OCI-M1 (cell line): ENCODE measurements at regions not wholly inside any gene's neighbourhood (a gene's known extent, or its start where the extent isn't known, plus 50 kb on each side); places are given as distances from the start of the nearest gene placed in this dataset.
"Not testable (repeated sequence)": the region's sequence is repeated elsewhere in the genome, so short reads cannot be mapped to it uniquely, and the experiment has no call there.

Experiments
- DNase-seq: peaks from one replicate; lab custom pipeline; 2025; lab: John Stamatoyannopoulos, UW

- DNase-seq: no peak
These were observed 896.5 kb upstream of the PIK3C3 start for GRCh38 chr18:41058351-41059125.

- peak; percentile 7 for DNase-seq
These were observed 902.4 kb upstream of the PIK3C3 start for GRCh38 chr18:41052625-41053024.

- not testable (repeated sequence) for DNase-seq
These were observed 908.8 kb upstream of the PIK3C3 start for GRCh38 chr18:41046250-41046649.

DNA sequence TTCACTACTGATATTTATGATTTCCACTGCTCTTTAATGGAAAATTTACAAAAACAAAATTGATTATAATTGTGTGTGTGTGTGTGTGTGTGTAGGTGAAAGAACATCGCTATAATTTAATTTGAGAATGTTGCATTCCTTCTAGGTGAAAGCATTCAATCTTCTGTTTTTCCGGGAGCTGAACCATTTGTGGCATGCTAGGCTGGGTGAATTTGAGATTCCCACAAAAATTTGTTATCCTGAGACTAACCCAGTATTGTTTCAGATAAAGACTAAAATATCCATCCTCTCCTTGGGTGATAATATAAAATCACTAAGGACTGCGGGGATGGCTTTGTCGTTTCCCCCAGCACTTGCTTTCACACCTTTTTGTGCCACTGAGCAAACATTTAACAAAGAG is 911.2 kb upstream of the PIK3C3 start:
- DNase-seq: no peak

DNA sequence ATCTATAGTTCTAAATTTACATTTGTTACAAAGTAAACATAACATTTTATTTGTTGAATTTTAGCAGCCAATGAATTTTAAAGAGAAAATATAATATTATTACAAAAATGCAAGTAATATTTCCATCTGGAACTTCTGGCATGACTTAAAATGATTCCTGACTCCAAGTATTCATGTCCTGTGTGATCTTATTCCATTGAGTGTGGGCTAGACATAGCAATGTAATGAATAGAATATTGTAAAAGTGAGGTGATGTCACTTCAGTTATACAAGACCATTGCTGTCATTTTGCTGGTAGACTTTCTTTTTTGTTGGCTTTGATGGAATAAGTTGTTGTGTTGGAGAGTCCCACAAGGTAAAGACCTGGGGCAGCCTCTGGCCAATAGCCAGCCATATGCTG is 912.2 kb upstream of the PIK3C3 start:
- DNase-seq: no peak

DNA sequence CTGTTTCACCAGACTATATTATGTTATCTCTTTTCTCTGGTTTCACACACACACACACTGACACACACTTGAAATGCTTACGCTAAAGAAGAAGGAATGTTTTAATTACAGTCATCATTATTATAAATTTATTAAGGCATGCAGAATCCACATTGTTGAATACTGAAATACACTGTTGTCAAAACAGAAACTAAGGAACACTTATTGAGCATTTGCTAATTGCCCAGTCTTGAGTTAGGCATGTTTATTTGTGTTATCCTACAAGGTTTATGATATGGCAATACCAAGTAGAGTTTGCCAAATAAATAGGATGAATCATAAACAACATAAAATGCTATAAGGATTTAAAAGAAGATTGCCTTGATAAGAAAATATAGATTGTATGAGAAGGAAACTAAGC is 917.0 kb upstream of the PIK3C3 start:
- DNase-seq: no peak

DNA sequence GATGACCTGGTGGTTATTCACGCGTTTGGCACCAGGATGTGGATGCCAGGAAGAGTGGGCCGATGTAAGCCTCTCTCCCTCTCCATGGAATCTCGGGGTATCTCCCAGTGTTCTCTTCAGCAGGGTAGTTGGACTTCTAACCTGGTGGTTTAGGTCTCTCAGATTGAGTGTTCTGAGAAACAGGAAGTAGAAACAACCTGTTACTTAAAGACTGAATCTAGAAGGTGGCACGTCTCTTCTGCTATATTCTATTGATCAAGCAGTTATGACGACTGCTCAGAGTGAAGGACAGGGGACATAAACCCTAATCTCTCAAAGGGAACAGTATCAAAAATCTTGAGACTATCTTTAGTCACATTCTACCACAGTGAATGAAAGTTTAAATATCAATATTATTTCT is 918.7 kb upstream of the PIK3C3 start:
- DNase-seq: no peak

- DNase-seq: no peak
These were observed 920.6 kb upstream of the PIK3C3 start for GRCh38 chr18:41034413-41034812.

GRCh38 chr18:41025666-41026065 is 929.4 kb upstream of the PIK3C3 start:
- no peak for DNase-seq

DNA sequence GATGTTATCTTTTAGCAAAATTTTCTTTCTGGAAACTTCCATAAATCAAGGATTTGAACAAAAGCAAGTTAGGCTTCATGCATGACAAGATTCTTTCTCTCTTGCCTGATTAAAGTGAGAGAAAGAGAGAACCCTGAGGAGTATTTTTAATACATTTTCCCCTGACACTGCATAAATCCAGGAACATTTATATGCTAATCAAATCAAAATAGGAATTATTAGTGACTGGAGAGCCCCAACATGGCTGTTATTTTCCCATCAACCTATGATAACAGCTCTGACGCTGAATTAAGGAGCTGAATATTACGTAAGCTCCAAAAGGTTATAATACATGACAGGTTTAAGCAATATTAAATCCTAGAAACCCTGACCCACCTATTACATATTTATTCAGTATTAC is 930.2 kb upstream of the PIK3C3 start:
- DNase-seq: no peak

- no peak for DNase-seq
These were observed 932.5 kb upstream of the PIK3C3 start for GRCh38 chr18:41022484-41022883.

DNA sequence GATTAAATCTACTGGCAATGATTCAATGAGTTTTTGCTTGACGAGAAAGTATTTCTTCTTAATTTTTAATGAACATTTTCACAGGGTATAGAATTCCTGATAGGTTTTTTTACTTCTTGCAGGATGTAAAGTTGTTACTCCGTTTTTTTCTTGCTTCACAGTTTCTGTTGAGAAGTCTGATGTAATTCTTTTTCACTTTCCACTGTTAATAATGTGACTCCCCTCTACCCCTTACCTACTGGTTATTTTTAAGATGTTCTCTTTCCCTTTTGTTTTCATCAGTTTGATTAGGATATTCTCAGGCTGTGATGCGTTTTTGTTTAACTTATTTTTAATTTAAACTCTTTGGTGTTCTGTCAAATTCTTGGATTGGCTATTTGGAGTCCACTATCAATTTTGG is 933.9 kb upstream of the PIK3C3 start:
- DNase-seq: no peak

DNA sequence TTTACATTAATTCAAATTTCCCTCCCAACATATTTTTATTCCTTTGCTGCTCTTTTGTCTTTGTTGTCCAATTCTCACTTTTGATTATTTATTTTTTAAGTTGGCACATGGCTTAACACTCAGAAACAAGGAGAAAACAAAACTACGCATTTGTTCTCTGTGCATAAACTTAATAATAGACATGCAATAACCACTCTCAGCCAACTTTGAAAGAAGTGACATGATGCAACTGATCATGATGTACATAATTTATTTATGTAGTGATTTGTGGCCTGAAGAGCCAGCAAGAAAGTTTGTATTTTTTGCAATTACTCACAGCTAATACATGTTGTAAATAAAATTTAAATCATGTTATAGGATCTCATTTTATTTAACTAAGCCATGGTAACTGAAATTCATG is 942.8 kb upstream of the PIK3C3 start:
- no peak for DNase-seq

GRCh38 chr18:41009926-41010325 is 945.1 kb upstream of the PIK3C3 start:
- DNase-seq: no peak

DNA sequence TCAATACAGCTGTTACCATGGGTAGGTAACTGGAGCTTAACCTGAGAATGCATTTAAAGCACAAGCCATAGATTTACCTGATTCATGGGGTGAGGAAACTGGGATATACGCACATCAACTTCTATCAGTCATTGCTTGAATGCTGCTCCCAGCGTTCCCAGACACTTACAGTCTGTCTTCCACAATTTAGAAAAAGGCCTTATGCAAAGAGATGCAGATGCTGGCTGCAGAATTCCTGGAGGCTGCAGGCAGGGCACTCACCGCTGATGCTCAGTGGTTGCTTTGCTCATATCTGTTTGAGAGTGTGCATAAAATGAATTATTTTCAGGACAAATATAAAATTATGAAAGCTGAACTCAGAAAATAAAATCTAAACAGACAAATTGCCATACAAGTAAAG is 950.7 kb upstream of the PIK3C3 start:
- no peak for DNase-seq

DNA sequence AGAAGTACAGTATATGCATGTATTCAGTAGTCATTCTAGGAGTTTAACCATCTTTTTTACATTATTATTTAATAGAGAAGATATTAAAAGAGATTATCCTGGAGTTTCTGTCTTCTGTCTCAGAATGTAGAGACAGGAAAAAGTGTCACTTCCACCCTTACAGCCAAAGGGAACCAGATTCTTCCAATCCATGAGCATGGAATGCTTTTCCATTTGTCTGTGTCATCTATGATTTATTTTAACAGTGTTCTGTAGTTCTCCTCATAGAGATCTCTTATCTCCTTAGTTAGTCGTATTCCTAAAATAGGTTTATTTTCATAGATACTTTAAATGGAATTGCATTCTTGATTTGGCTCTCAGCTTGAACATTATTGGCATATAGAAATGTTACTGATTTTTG is 959.5 kb upstream of the PIK3C3 start:
- no peak for DNase-seq

DNA sequence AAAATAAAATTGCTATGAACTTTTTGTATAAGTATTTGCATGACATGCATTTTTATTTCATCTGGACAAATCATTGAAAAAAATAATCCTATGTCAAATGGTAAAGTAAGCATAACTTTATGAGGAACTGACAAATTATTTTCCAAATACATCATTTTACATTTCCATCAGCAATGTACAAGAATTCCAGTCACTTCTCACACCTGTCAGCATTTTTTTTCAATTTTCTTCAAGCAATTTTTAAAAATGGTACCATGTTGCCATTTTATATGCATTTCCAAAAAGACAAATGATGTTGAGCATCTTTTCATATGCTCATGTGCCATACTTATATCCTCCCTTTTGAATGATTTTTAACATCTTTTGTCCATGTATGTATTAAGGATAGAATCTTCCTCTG is 961.7 kb upstream of the PIK3C3 start:
- DNase-seq: no peak

DNA sequence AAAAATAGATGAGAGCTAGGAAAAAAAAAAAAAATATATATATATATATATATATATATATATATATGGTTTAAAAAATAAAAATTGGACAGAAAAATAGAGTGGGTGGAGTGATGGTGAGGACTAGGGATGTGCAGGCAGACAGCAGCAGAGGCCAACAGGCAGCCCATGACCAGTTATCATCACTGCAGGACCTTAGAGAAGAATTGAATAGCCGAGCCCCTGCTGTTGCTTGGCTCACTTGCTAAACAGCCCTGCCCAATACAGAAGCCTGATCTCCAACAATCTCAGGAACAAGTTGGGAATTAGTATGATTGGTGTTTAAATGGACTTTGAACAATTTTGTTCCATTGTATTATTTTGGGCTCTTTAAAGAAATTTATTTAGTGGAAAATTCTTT is 967.5 kb upstream of the PIK3C3 start:
- no peak for DNase-seq

DNA sequence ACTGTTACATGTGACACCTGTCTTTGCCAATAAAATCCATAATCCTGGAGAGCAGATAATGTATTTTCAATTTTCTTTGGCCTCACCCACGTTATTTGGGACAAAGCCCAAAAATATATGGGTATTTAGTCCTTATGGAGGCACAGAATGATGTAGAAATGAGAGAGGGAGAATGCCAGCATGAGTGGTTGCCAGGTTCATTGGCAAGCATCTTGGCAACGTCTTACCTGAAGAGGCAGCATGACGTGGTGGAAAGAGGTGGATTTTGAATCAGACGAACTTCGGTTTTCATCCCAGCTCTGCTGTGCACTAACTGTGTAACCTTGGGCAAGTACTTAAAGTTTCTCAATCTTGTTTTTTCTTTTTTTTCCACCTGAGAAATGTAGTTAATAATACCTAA is 969.6 kb upstream of the PIK3C3 start:
- DNase-seq: no peak

- no peak for DNase-seq
These were observed 970.2 kb upstream of the PIK3C3 start for GRCh38 chr18:40984856-40985255.

GRCh38 chr18:40983835-40984234 is 971.2 kb upstream of the PIK3C3 start:
- no peak for DNase-seq

GRCh38 chr18:40980171-40980570 is 974.9 kb upstream of the PIK3C3 start:
- DNase-seq: no peak

- DNase-seq: no peak
These were observed 979.0 kb upstream of the PIK3C3 start for GRCh38 chr18:40976050-40976449.

DNA sequence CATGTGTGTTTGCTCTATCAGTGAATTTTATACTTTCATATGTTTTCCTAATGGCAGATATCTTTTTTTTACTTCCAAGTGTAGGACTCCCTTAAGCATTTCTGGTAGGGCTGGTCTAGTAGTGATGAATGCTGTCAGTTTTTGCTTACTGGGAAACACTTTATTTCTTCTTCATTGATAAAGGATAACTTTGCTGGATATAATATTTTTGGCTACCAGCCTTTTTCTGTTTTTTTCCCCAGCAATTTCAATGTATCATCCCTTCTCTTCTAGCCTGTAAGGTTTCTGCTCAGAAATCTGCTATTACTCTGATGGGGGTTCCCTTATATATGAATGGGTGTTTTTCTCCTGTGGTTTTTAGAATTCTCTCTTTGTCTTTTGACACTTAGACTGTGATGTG is 980.6 kb upstream of the PIK3C3 start:
- no peak for DNase-seq
